HG03565 (cell line): ENCODE measurements at regions not wholly inside any gene's neighbourhood (a gene's known extent, or its start where the extent isn't known, plus 50 kb on each side); places are given as distances from the start of the nearest gene placed in this dataset.

Experiments used
- ATAC-seq: cut with Tn5 transposase; IDR thresholded peaks from one replicate; pipeline ENCODE4 v1.9.1; 2021; ENCODE audit warnings: mild to moderate bottlenecking, moderate library complexity; ENCODE audit not compliant: unreplicated experiment

DNA sequence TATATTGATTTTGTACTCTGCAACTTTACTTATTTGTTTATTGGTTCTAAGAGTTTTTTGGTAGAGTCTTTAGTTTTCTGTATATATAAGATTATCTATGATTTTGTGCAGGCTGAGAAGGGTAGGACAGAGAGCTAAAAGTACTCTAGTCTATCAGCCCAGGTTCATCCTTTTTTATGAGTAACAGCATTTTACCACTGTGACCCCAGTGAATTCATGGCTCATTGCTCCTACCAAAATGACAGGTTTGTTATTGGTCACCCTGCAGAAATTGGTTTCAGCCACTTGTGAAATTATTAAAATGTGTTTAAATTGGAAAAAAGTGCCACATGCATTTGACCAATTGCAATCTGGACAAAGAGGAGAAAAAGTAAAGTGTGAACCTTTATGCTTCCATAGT is 421.4 kb upstream of the DAB2 start:
- ATAC-seq = no peak

DNA sequence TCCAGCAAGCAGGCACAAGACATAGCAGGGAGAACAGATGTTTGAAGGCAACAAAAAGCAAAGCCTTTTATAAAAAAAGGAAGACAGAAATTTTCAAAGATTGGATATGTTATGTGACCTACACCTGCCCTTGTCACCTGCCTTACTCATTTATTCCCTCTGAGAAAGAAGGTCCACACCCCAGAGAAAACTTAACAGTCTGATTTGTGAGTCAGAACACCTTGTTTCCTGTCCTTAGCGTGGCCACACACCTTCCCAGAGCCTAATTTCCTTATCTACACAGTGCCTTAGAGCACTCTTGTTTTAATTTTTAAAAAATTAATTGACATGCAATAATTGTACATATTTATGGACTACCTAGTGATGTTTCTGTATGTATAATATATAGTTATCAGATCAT is 419.0 kb upstream of the DAB2 start:
- no peak for ATAC-seq

DNA sequence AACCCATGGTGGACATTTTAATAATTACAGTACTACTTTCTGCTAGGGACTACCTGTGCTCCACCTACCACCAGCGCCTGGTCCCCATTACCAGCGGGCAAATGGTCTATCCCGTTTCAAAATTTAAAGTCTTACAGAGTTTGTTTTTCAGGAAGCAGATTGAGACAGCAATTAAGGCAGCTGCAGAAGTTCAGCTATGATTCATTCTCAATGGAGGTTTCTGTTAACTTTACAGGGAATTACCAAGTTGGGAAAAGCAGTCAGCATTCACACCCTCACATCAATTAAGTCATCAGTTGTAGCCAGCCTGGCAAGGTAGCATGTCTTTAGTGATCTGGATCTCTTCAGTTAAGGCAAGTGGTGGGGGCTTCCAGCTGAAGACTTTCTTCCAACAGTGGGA is 410.6 kb upstream of the DAB2 start:
- ATAC-seq = no peak

DNA sequence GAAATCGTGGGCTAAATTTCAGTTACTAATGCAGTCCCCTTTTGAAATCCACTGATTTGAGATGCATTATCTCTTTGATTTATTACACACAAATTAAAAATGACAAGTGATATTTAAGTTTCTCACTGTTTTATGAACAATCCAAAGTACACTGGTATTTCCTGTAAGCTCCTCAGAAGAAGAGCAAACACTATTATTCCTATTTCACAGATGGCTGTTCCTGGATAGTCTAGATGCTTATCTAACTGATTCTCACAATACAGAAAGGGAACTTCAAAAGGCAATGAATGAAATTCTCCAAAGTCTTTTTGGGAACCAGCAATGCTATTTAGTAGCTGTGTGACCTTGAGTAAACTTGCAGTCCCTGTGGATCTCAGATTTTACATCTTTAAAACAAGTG is 404.7 kb upstream of the DAB2 start:
- ATAC-seq = no peak

DNA sequence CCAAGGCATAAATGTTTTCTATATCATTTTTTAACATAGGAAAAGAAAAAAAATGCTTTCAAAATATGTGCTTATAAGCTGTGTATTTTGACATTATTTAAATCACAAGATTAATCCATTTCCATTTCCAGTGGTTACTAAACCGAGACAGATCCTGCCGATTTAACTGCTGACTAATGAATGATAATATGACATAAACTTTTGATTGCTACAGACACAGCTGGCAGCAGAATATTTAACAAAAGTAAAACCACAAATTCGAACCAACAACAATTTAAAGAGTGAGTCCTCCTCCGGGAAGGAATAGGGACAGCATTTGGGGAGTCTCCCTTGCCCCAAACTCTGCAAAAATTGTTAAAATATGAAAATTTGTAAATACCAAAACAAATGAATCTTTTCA is 401.3 kb upstream of the DAB2 start:
- ATAC-seq = no peak

DNA sequence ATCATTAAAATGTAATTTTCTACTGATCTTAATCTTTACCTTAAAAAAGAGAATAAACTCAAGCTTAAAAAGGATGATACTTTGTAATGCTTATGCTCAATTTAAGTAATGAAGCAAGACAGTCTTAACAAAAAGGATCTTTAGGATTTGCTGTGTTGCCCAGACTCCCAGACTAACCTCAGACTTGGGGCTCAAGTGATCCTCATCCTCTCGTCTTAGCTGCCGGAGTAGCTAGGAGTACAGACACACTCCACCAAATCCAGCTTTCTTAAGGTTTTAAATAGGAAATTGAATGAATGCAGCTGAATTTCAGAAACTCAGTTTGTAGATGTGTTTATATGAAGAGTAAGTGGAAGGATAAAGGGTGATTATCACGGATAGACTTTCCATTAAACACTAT is 400.5 kb upstream of the DAB2 start:
- no peak for ATAC-seq

DNA sequence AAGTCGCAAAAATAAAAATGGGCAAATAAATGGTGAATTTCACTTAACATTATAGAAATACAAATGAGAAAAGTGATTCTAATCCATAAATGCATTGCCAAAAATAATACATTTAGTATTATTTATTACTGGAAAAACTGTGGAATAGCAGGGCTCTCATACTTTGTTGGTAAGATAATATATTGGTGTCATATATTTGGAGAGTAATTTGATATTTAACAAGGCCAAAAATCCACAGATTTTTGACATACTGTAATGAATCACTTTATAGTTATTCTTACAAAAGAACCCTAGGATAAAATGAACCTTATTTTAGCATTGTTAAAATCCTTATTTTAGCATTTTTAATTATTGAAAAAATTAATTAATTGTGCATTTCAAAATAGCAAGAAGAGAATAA is 397.2 kb upstream of the DAB2 start:
- no peak for ATAC-seq

DNA sequence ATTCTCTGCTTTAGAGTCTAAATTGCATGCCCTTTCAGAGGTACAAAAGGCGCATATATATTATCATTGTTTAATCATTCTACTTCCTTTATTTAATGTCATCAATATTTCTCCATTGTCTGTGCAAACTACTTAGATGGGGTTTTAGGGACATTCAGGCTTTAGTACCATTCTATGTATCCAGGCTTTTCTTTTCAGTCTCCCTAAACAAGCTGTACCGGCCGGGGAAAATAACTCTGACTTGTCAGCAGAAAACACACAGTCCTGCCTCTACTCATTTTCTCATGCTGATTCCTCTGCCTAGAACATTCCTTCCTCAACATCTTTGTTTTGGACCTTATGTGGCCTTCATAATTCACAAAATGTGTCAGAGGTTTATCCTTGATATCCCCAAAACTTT is 392.1 kb upstream of the DAB2 start:
- ATAC-seq = no peak

DNA sequence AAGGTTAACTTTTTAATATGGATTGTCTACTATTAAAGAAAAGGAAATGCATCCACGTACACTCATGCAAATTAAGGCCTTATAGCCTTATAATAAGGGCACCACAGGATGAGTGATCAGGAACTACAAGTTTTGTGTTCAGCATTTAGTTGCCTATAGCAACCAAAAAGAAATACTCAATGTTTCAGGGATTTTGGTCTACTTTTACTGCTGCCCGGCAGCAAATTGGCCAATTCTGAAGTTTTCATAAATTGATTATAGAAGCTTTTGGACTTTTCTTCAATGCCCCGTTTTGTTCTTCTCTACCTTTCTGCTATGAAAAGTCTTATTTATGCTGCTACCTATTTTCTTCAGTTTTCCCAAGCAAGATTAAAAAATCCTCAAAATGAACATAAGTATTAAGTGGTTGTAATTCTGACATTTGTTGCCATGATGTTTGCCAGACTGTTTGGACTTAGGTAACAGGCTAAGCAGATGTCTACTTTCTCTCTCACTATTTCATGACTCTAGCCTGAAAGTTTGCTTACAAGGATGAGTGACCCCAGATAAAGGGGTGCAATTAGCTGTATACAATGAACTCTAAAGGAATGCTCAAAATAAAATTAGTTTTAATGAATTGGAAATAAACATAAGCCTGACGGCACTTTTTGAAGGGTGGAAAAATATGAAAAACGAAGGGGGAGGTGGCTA is 391.5 kb upstream of the DAB2 start:
- ATAC-seq = no peak

DNA sequence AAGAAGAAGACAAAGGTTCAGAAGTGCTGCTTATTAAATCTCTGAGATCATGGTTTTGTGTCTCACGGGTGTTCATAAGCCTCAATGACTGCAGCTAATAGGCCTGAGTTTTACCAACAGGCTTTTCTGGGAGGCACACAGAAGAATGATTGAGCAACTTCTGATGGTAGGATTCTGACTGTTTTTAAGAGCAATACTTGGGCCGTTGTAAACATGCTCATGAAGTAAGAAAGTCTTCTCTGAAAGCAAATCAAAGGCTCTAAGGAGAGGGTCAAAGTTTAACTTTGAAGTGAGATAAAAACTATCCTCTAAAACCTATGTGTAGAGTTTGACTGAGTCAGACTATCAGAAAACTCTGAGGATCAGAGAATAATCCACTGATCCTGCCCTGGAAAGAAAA is 390.9 kb upstream of the DAB2 start:
- no peak for ATAC-seq

DNA sequence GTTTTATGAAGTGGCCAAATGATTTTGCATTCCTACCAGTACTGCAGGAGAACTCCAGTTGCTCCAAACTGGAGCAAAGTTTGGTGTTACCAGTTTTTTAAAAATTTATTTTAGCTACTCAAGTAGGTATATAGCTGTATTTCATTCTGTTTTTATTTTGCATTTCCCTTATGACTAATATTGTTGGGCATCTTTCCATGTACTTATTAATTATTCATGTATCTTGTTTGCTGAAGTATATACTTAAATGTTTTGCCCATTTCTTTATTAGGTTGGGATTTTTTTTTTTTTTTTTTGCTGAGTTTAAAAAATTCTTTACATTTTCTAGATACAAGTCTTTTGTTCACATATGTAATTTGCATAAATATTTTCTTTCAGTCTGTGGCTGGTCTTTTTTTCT is 386.6 kb upstream of the DAB2 start:
- ATAC-seq = no peak

DNA sequence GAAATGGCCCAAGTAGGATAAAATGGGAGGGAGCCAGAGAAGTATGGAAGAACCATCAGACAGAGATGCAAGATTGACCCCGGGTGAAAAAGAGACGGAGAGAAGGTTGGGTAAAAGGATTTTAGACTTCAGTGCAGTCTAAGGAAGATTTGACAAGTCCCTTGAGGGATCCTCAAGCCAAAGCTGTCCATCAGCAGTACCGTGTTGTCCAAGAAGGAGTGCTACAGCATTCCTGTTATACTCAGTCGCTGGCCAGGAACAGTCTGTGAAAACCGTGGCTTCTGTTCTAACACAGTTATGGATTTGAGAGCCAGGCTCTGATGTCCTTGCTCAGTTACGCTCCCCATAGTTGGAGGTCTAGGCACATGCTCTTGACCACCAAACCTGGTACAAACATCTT is 383.9 kb upstream of the DAB2 start:
- no peak for ATAC-seq

DNA sequence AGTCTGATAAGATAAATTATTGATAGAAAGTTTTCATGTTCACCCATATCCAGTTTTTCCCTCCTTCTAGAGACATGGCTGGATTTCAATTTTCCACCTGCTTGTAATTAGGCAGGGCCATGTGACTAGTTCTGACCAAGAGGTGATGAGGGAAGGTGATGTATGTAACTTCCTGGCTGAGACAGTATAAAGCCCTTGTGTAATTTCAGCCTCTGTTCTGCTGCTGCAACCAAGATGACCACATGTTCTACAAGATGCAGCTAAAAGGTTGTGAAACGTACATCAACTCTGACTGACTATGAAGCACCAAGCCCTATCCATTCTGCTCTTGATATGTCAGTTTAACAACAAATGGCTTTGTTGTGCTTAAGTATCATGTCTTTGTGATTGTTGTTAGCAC is 376.5 kb upstream of the DAB2 start:
- no peak for ATAC-seq

DNA sequence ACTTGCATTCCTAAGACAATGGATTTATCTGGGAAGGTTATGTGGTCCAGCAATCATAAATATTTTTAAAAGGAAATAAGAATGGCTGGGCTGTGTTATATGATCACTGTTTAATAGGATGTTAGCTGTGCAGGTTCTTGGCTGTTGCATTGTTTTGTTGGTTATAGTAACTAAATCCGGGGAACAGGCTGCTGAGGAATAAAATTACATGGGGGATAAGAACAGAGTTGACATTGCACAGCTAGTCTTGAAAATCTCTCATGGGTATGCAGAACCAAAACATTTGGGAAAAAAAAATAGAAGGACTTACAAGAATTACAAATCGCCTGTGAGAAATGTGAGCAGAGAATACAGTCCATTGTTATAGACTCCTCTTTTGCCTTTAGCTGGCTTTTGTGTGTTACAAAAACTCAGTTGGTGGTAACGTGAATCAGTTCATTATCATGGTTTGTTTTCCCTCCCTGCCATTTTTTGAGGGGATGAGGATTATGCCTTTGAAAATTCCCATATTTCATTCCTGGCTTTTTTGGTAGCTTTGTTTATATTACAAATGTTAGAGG is 375.3 kb upstream of the DAB2 start:
- ATAC-seq = no peak

DNA sequence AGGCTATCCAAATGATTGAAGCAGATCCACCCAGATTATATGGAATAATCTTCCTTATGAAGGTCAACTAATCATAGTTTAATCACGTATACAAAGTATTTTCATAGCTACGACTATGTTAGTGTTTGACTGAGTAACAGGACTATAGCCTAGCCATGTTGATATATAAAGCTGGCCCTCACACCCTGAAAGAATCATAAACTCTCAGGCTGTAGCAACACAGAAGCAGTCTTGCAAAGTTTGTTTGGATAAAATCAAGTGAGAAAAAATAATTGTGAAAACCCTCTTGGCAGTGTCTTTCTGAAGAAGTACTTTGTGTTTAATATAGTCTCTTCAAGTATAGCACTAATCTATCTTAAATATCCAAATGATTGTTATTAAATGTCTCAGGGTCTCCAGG is 374.5 kb upstream of the DAB2 start:
- no peak for ATAC-seq

DNA sequence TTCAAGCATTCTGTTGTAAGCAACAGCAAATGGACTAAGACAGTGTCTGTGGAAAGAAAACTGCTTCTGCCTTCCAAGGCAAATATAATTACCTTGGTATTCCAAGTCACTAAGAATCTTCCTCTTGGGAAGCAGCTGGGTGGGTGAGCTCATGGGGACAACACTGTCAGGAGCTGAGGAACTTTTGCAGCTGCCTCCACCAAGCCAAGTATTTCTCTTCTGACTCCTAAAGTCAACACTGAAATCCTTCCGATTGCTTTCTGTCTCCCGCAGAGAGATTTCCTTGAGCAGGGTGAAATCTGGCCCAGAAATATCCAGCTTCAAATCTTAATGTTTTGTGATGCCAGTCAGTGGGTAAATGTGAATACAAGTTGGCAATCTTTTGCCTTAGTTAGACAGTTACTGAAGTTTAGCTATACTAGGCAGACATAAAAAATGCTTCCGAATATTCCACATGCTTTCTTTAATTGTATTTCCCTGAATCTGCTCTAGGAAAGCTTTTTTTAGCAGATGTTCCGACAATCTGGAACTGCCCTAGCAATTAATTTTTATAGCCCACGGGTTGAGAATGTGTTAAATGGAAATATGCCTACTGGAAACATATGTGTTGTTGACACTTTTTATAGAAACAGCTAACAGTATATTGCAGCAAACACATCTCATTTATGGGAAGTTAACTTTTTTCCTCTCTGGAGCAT is 369.9 kb upstream of the DAB2 start:
- no peak for ATAC-seq

DNA sequence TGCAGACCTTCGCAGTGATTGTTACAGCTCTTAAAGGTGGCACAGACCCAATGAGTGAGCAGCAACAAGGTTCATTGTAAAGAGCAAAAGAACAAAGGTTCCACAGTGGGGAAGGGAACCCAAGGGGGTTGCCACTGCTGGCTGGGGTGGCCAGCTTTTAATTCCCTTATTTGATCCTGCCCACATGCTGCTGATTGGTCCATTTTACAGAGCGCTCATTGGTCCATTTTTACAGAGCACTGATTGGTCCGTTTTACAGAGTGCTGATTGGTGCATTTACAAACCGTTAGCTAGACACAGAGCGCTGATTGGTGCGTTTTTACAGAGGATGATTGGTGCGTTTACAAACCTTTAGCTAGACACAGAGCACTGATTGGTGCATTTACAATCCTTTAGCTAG is 360.6 kb upstream of the DAB2 start:
- no peak for ATAC-seq

DNA sequence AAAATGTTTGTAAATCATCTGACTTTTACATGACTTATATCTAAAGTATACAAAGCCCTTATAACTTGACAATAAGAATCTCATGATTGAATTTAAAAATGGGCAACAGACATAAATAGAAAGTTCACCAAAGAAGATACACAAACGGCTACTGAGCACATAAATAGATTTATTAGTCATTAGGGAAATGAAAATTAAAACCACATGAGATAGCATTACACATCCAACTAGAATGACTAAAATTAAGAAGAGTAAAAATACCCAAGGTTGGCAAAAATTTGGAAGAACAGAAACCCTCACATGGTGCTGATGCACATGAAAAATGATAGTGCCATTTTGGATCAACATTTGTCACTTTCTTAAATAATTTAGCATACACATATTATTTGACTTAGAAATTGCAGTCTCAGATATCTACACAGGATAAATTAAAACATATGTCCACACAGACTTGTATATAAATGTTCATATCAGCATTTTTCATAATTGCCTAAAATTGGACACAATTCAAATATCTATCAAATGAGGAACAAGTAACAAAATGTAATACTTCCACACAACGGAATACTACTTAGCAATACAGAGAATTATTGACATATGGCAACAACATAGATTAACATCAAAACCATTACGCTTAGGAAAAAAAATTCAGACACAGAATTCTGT is 359.1 kb upstream of the DAB2 start:
- peak; percentile 91 for ATAC-seq

DNA sequence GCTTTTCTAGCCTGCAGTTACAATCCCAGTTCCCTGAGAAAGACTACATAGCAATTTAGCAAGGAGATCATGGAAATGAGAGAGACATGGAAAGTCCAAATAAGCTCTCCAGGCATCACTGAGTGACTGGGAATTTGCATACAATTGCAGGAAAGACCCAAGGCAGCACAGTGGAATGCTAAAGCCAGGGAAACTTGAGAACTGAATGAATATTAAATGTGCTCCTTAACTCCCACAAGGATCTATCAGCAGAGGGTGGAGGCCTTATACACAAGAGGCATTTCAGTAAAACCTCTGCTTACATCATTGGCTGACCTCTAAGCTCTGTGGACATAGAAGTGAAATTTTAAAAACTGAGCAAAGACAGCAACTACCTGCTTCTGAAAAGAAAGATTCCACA is 355.6 kb upstream of the DAB2 start:
- ATAC-seq = no peak

DNA sequence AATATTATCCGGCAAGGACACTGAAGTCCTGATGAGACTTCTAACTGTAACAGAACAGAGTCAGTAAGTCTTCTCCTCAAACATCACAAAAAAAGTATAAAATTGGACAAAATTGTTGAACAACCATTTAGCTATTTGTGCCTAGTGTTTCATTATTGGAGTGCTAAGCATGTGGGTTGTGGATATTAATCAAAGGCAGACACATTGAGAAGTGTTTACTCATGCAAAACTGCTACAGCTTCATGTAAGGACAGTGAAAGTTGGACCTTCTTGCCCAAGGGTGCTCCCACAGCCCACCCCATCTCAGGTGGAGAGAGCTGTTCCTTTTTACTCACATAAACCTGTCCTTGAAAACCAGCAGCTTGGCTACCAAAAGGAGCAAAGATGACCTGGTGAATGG is 355.1 kb upstream of the DAB2 start:
- ATAC-seq = no peak

DNA sequence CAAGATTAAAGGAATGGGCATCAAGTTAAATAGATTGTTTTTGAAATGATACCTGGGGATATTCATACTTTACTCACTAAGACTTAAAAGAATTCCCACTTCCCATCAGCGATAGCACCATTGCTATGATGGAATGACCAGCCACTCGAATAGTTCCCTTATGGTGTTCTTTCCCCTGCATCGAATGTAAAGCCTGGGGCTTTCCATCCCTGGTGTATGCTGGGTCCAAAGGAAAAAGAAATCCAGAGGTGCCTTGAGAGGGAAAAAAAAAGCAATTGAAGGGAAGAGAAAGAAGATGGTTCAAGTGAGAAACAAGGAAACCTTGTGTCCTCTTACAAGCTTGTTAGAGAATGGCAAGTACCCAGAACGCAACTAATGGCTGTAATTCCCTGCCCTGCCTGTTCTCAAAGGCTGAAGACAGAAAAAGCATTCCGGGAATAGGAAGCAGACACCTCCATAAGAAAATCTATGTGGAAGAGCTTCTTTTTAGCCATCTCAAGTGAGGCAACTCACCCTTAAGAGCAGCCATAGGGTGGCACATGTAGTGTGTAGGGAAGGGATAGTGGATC is 351.1 kb upstream of the DAB2 start:
- ATAC-seq = no peak
